Tibial artery (tissue), 4 donors: ENCODE measurements at regions not wholly inside any gene's neighbourhood (a gene's known extent, or its start where the extent isn't known, plus 50 kb on each side); places are given as distances from the start of the nearest gene placed in this dataset.

Experiments
- DNase-seq, 2 donors: peaks; one replicate each; pipeline ENCODE4 v3.0.0-alpha.2; 2019
- H3K27ac ChIP-seq, 2 donors: fragments of 200-600 bp; sonication (generic) in 1 of 2; 1 replicate in 1 of 2; 2 replicates in 1 of 2; pipeline ENCODE4 v1.5.1; 2018 to 2019; ENCODE audit warnings: mild to moderate bottlenecking in 1 of 2
- H3K27me3 ChIP-seq, 2 donors: fragments of 200-600 bp; sonication (generic) in 1 of 2; one replicate each; pipeline versions ENCODE4 v1.5.1 to v1.6.0; 2016 to 2019
- H3K36me3 ChIP-seq, 3 donors: fragments of 200-600 bp; sonication (generic) in 2 of 3; one replicate each; pipeline ENCODE4 v1.5.1; 2016 to 2019; ENCODE audit warnings: mild to moderate bottlenecking in 2 of 3
- H3K4me1 ChIP-seq, 4 donors: fragments of 200-600 bp; sonication (generic) in 2 of 4; 1 replicate in 3 of 4; 2 replicates in 1 of 4; pipeline ENCODE4 v1.5.1; 2016 to 2019
- H3K4me3 ChIP-seq, 2 donors: fragments of 200-600 bp; sonication (generic) in 1 of 2; 1 replicate in 1 of 2; 2 replicates in 1 of 2; pipeline ENCODE4 v1.5.1; 2018 to 2019; ENCODE audit warnings: mild to moderate bottlenecking in 2 of 2
- H3K9me3 ChIP-seq, 3 donors: fragments of 200-600 bp; sonication (generic) in 1 of 3; one replicate each; pipeline ENCODE4 v1.5.1; 2016 to 2019
- CTCF ChIP-seq, 2 experiments: fragments of 200-600 bp in 1 of 2; fragments of 450-650 bp in 1 of 2; IDR thresholded peaks; one replicate each; pipeline ENCODE4 v1.5.1; 2017 to 2019; ENCODE audit warnings: antibody characterized with exemption in 2 of 2, mild to moderate bottlenecking in 1 of 2, moderate library complexity in 1 of 2
- intact Hi-C: fragments of 100-400 bp; cut with DNase I; formaldehyde crosslinking; loops from one replicate; pipeline ENCODE4 v1.15.0; 2023; ENCODE audit warnings: low total_unique reads

- DNase-seq, result no peak
- no peak overlapping the region for H3K4me3 ChIP-seq
- TF ChIP-seq CTCF (IDR thresholded peaks at IDR 0.05), result no peak
- no peaks in the 10 kb centered on the region for H3K36me3 ChIP-seq
- intact Hi-C loops, result no loop called here
- no peaks in the 10 kb centered on the region for H3K27me3 ChIP-seq
- no peaks in the 10 kb centered on the region for H3K9me3 ChIP-seq
- no peak overlapping the region for H3K27ac ChIP-seq
- no peaks in the 10 kb centered on the region for H3K4me1 ChIP-seq
Observed at GRCh38 chr9:116095403-116095802, 58.2 kb upstream of the PAPPA start.

- Histone ChIP-seq H3K27ac (no peak overlapping the region), H3K36me3 (no peaks in the 10 kb centered on the region), H3K4me1 (no peaks in the 10 kb centered on the region), H3K27me3 (no peaks in the 10 kb centered on the region), H3K9me3 (no peaks in the 10 kb centered on the region), H3K4me3 (no peak overlapping the region)
- no peak for DNase-seq
- no peak for TF ChIP-seq CTCF (IDR thresholded peaks at IDR 0.05)
- intact Hi-C loops, result no loop called here
Observed at GRCh38 chr9:116096046-116096445, 57.5 kb upstream of the PAPPA start.

GRCh38 chr9:116096853-116097252 is 56.7 kb upstream of the PAPPA start:
- Histone ChIP-seq H3K4me1 (no peaks in the 10 kb centered on the region), H3K27me3 (no peaks in the 10 kb centered on the region), H3K9me3 (no peaks in the 10 kb centered on the region), H3K27ac (no peak overlapping the region), H3K36me3 (no peaks in the 10 kb centered on the region), H3K4me3 (no peak overlapping the region)
- intact Hi-C loops, result no loop called here
- DNase-seq, result no peak
- no peak for TF ChIP-seq CTCF (IDR thresholded peaks at IDR 0.05)

- no peaks in the 10 kb centered on the region for H3K9me3 ChIP-seq
Observed at GRCh38 chr9:116098476-116098875, 55.1 kb upstream of the PAPPA start.

GRCh38 chr9:116099821-116100220 is 53.8 kb upstream of the PAPPA start:
- DNase-seq, result no peak
- Histone ChIP-seq H3K9me3 (no peaks in the 10 kb centered on the region), H3K27ac (no peak overlapping the region), H3K4me3 (no peak overlapping the region), H3K4me1 (no peaks in the 10 kb centered on the region), H3K36me3 (no peaks in the 10 kb centered on the region), H3K27me3 (no peaks in the 10 kb centered on the region)
- intact Hi-C loops, result no loop called here
- TF ChIP-seq CTCF (IDR thresholded peaks at IDR 0.05), result no peak

More at GRCh38 chr9:116098476-116098875, 55.1 kb upstream of the PAPPA start:
- no peaks in the 10 kb centered on the region for H3K4me1 ChIP-seq
- no peak for DNase-seq
- no peaks in the 10 kb centered on the region for H3K36me3 ChIP-seq
- no peak for TF ChIP-seq CTCF (IDR thresholded peaks at IDR 0.05)
- no peak overlapping the region for H3K4me3 ChIP-seq
- intact Hi-C loops, result no loop called here
- H3K27ac ChIP-seq, result no peak overlapping the region
- H3K27me3 ChIP-seq, result no peaks in the 10 kb centered on the region

GRCh38 chr9:116100711-116101121 is 52.9 kb upstream of the PAPPA start:
- Histone ChIP-seq H3K27ac (no peak overlapping the region), H3K9me3 (no peaks in the 10 kb centered on the region), H3K36me3 (no peaks in the 10 kb centered on the region), H3K4me1 (no peaks in the 10 kb centered on the region), H3K4me3 (no peak overlapping the region), H3K27me3 (no peaks in the 10 kb centered on the region)
- intact Hi-C loops, result no loop called here
- no peak for DNase-seq
- TF ChIP-seq CTCF (IDR thresholded peaks at IDR 0.05), result no peak
